ENCODE measurements at regions not wholly inside any gene's neighbourhood (a gene's known extent, or its start where the extent isn't known, plus 50 kb on each side); places are given as distances from the start of the nearest gene placed in this dataset.

- no peaks in the 10 kb centered on the region for H3K27me3 Mint-ChIP-seq
- H3K4me3 Mint-ChIP-seq (ENCODE audit: low read depth), result no peak overlapping the region
- no peaks in the 10 kb centered on the region for H3K4me1 Mint-ChIP-seq (ENCODE audit: low read depth)
- no peak overlapping the region for H3K27ac Mint-ChIP-seq
- no peaks in the 10 kb centered on the region for H3K9me3 Mint-ChIP-seq (ENCODE audit: low read depth)
- no peak for DNase-seq (ENCODE audit: low spot score, unreplicated experiment)
- H3K36me3 Mint-ChIP-seq (ENCODE audit: insufficient read depth), result no peaks in the 10 kb centered on the region
- TF ChIP-seq CTCF (IDR thresholded peaks at IDR 0.05; ENCODE audit: unreplicated experiment), result no peak
Observed at GRCh38 chr2:160920061-160920460, 240.2 kb upstream of the TANK start.

DNA sequence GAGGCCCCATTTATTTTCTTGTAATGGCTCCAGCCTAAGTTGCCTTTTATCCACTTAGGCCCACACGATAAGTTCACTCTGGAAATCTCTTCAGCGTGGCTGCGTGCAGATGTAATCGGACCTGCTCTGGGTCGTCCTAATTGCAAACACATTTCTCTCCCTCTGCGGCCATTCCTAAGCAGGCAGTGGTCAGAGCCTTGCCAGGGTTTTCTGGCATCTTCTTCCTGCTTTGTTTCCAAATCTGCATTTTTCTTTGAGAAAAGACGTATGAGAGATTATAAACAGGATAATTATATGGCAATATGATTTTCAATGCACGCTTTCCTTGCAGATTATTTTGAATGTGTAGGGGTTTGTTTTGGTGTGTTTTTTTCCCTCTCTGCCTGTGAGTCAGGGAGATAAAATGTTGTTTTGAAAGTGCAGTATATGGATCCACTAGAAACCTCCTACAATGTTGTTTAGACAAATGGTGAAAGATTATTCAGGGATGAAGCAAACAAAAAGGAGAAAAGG, 239.4 kb upstream of the TANK start:
- no peak overlapping the region for H3K27ac Mint-ChIP-seq
- H3K4me3 Mint-ChIP-seq (ENCODE audit: low read depth), result no peak overlapping the region
- no peaks in the 10 kb centered on the region for H3K27me3 Mint-ChIP-seq
- no peaks in the 10 kb centered on the region for H3K36me3 Mint-ChIP-seq (ENCODE audit: insufficient read depth)
- TF ChIP-seq CTCF (IDR thresholded peaks at IDR 0.05; ENCODE audit: unreplicated experiment), result no peak
- H3K4me1 Mint-ChIP-seq (ENCODE audit: low read depth), result no peaks in the 10 kb centered on the region
- DNase-seq (ENCODE audit: low spot score, unreplicated experiment), result no peak
- H3K9me3 Mint-ChIP-seq (ENCODE audit: low read depth), result no peaks in the 10 kb centered on the region

GRCh38 chr2:160921386-160921964, 238.8 kb upstream of the TANK start:
- Mint-ChIP-seq H3K27me3 (no peaks in the 10 kb centered on the region), H3K4me1 (ENCODE audit: low read depth) (no peaks in the 10 kb centered on the region), H3K36me3 (ENCODE audit: insufficient read depth) (no peaks in the 10 kb centered on the region), H3K9me3 (ENCODE audit: low read depth) (no peaks in the 10 kb centered on the region), H3K27ac (no peak overlapping the region), H3K4me3 (ENCODE audit: low read depth) (no peak overlapping the region)
- no peak for DNase-seq (ENCODE audit: low spot score, unreplicated experiment)
- TF ChIP-seq CTCF (IDR thresholded peaks at IDR 0.05; ENCODE audit: unreplicated experiment), result no peak

- no peak for DNase-seq (ENCODE audit: low spot score, unreplicated experiment)
- no peaks in the 10 kb centered on the region for H3K9me3 Mint-ChIP-seq (ENCODE audit: low read depth)
- no peaks in the 10 kb centered on the region for H3K27me3 Mint-ChIP-seq
- no peak overlapping the region for H3K4me3 Mint-ChIP-seq (ENCODE audit: low read depth)
- no peaks in the 10 kb centered on the region for H3K4me1 Mint-ChIP-seq (ENCODE audit: low read depth)
- no peak for TF ChIP-seq CTCF (IDR thresholded peaks at IDR 0.05; ENCODE audit: unreplicated experiment)
- no peaks in the 10 kb centered on the region for H3K36me3 Mint-ChIP-seq (ENCODE audit: insufficient read depth)
- no peak overlapping the region for H3K27ac Mint-ChIP-seq
Observed at GRCh38 chr2:160924936-160925353, 235.3 kb upstream of the TANK start.

DNA sequence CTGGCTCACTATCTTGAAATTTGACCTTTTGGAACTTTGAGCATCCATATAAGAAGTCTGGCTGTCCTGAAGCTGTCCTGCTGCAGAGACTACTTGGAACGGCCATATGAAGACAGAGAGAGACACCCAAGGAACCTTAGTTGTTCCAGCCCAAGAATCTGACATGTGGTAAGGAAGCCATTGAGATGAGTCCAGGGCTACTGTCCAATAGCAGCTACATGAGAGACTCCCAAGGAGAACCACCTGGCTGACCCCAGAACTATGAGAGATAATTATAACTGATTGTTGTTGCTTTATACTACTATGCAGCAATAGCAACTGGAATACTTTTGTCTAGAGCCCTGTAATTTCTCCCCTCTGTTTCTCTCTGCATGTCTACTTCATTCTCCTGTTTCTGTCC, 234.3 kb upstream of the TANK start:
- no peaks in the 10 kb centered on the region for H3K9me3 Mint-ChIP-seq (ENCODE audit: low read depth)
- no peaks in the 10 kb centered on the region for H3K36me3 Mint-ChIP-seq (ENCODE audit: insufficient read depth)
- DNase-seq (ENCODE audit: low spot score, unreplicated experiment), result no peak
- no peak for TF ChIP-seq CTCF (IDR thresholded peaks at IDR 0.05; ENCODE audit: unreplicated experiment)
- H3K27me3 Mint-ChIP-seq, result no peaks in the 10 kb centered on the region
- H3K4me3 Mint-ChIP-seq (ENCODE audit: low read depth), result no peak overlapping the region
- H3K27ac Mint-ChIP-seq, result no peak overlapping the region
- no peaks in the 10 kb centered on the region for H3K4me1 Mint-ChIP-seq (ENCODE audit: low read depth)
